IMR-90 (cell line): ENCODE measurements at regions not wholly inside any gene's neighbourhood (a gene's known extent, or its start where the extent isn't known, plus 50 kb on each side); places are given as distances from the start of the nearest gene placed in this dataset.

Experiments used
- ATAC-seq: fragments of 200-7000 bp; cut with Tn5 transposase; 2 replicates; pipeline ENCODE4 v1.9.1; 2020; ENCODE audit warnings: low read depth, mild to moderate bottlenecking, moderate library complexity
- BruUV-seq: library from RNA; stranded (reverse); fragments of 400-500 nt; replicated peaks from 2 replicates; lab custom pipeline; 2021; lab: Mats Ljungman, UMichigan
- CTCF ChIA-PET: fragments of 300-600 bp; formaldehyde crosslinking; extraction: SDS; loops from one replicate; lab custom pipeline; 2021; ENCODE audit warnings: antibody characterized with exemption; lab: Yijun Ruan, JAX
- POLR2A ChIA-PET: fragments of 300-600 bp; sonication (Branson Sonifier 250); formaldehyde crosslinking; loops from one replicate; lab custom pipeline; 2022; ENCODE audit warnings: antibody characterized with exemption; ENCODE audit not compliant: unreplicated experiment; lab: Charles Lee
- DNase-seq: peaks from one replicate; pipeline ENCODE4 v3.0.0; 2013
- H2AFZ ChIP-seq: replicated peaks from 2 replicates; pipeline ENCODE3; 2013; ENCODE audit warnings: low read length, mild to moderate bottlenecking; ENCODE audit not compliant: poor library complexity
- H2AK5ac ChIP-seq: 2 replicates; pipeline ENCODE4 v1.6.1; 2013; ENCODE audit warnings: low read depth, low read length, inconsistent platforms
- H2AK9ac ChIP-seq: replicated peaks from 2 replicates; pipeline ENCODE3; 2013; ENCODE audit warnings: mild to moderate bottlenecking, low read depth, low read length, moderate library complexity; ENCODE audit not compliant: poor library complexity
- H2BK120ac ChIP-seq: 2 replicates; pipeline ENCODE4 v1.6.1; 2013; ENCODE audit warnings: low read depth, low read length, inconsistent platforms
- H2BK15ac ChIP-seq: 3 replicates; pipeline ENCODE4 v1.6.1; 2013; ENCODE audit warnings: low read depth, low read length, inconsistent platforms
- H2BK20ac ChIP-seq: 2 replicates; pipeline ENCODE4 v1.6.1; 2013; ENCODE audit warnings: low read depth, mild to moderate bottlenecking, inconsistent platforms, low read length, moderate library complexity
- H2BK5ac ChIP-seq: 2 replicates; pipeline ENCODE4 v1.6.1; 2013; ENCODE audit warnings: mild to moderate bottlenecking, low read depth, low read length, inconsistent platforms; ENCODE audit not compliant: poor library complexity, severe bottlenecking
- H3K14ac ChIP-seq: replicated peaks from 2 replicates; pipeline ENCODE4 v1.6.1; 2013; ENCODE audit warnings: low read depth, low read length, inconsistent platforms
- H3K18ac ChIP-seq: 2 replicates; pipeline ENCODE4 v1.6.1; 2013; ENCODE audit warnings: low read depth, low read length, control low read depth
- H3K23ac ChIP-seq: 2 replicates; pipeline ENCODE4 v1.6.1; 2013; ENCODE audit warnings: low read depth, low read length, inconsistent platforms
- H3K27ac ChIP-seq: 2 replicates; pipeline ENCODE4 v1.5.1; 2013; ENCODE audit warnings: mild to moderate bottlenecking, control low read depth, low read length; ENCODE audit not compliant: insufficient read depth
- H3K27me3 ChIP-seq: 2 replicates; pipeline ENCODE4 v1.6.1; 2013; ENCODE audit warnings: low read length; ENCODE audit not compliant: control insufficient read depth, insufficient read depth
- H3K36me3 ChIP-seq: 2 replicates; pipeline ENCODE4 v1.6.1; 2013; ENCODE audit warnings: low read length, mixed read lengths; ENCODE audit not compliant: control insufficient read depth, insufficient read depth
- H3K4ac ChIP-seq: 2 replicates; pipeline ENCODE4 v1.6.1; 2013; ENCODE audit warnings: low read depth, low read length, inconsistent platforms
- H3K4me1 ChIP-seq: 2 replicates; pipeline ENCODE4 v1.6.1; 2013; ENCODE audit warnings: low read length, mixed read lengths; ENCODE audit not compliant: control insufficient read depth, insufficient read depth
- H3K4me2 ChIP-seq: 2 replicates; pipeline ENCODE4 v1.6.1; 2013; ENCODE audit warnings: low read depth, mild to moderate bottlenecking, control low read depth, low read length, moderate library complexity
- H3K4me3 ChIP-seq: 2 replicates; pipeline ENCODE4 v1.5.1; 2013; ENCODE audit warnings: low read depth, mild to moderate bottlenecking, control low read depth, low read length, moderate library complexity; ENCODE audit not compliant: insufficient read depth
- H3K56ac ChIP-seq: 2 replicates; pipeline ENCODE4 v1.6.1; 2013; ENCODE audit warnings: low read length, inconsistent platforms; ENCODE audit not compliant: insufficient read depth; ENCODE audit errors: extremely low read depth
- H3K79me1 ChIP-seq, 2 experiments: 2 replicates each; pipeline ENCODE4 v1.6.1; 2013; ENCODE audit warnings: low read length in 2 of 2, inconsistent platforms in 1 of 2, low read depth in 1 of 2
- H3K9ac ChIP-seq: 2 replicates; pipeline ENCODE4 v1.6.1; 2013; ENCODE audit warnings: low read depth, low read length, control low read depth
- H3K9me1 ChIP-seq: 2 replicates; pipeline ENCODE4 v1.6.1; 2013; ENCODE audit warnings: low read length, inconsistent platforms; ENCODE audit not compliant: insufficient read depth
- H3K9me3 ChIP-seq: 2 replicates; pipeline ENCODE4 v1.6.1; 2013; ENCODE audit warnings: low read length; ENCODE audit not compliant: control insufficient read depth, insufficient read depth
- H4K20me1 ChIP-seq: 2 replicates; pipeline ENCODE4 v1.6.1; 2013; ENCODE audit warnings: low read length, inconsistent platforms; ENCODE audit not compliant: insufficient read depth
- H4K5ac ChIP-seq: 2 replicates; pipeline ENCODE4 v1.6.1; 2013; ENCODE audit warnings: mild to moderate bottlenecking, low read depth, low read length, control low read depth
- H4K8ac ChIP-seq, 2 experiments: 2 replicates each; pipeline ENCODE4 v1.6.1; 2013; ENCODE audit warnings: low read depth in 2 of 2, low read length in 2 of 2, control low read depth in 1 of 2, inconsistent platforms in 1 of 2
- H4K91ac ChIP-seq: 2 replicates; pipeline ENCODE4 v1.6.1; 2013; ENCODE audit warnings: low read depth, low read length, inconsistent platforms; ENCODE audit not compliant: insufficient read depth
- BHLHE40 ChIP-seq: fragments of 150-350 bp; IDR thresholded peaks from 2 replicates; pipeline ENCODE4 v1.6.1; 2016; ENCODE audit warnings: mild to moderate bottlenecking, low read depth, low read length
- CEBPB ChIP-seq: IDR thresholded peaks from 2 replicates; pipeline ENCODE4 v1.6.1; 2012; ENCODE audit warnings: low read depth, low read length, improper control_type of control experiment
- CHD1 ChIP-seq: IDR thresholded peaks from 2 replicates; pipeline ENCODE4 v1.6.1; 2012; ENCODE audit warnings: low read depth, low read length, improper control_type of control experiment
- MAFK ChIP-seq: IDR thresholded peaks from 2 replicates; pipeline ENCODE4 v1.6.1; 2012; ENCODE audit warnings: low read depth, low read length, improper control_type of control experiment
- MAZ ChIP-seq: IDR thresholded peaks from 2 replicates; pipeline ENCODE4 v1.6.1; 2012; ENCODE audit warnings: low read depth, mild to moderate bottlenecking, low read length, improper control_type of control experiment, moderate library complexity, borderline replicate concordance
- NFE2L2 ChIP-seq: fragments of 150-350 bp; IDR thresholded peaks from 2 replicates; pipeline ENCODE4 v1.6.1; 2016; ENCODE audit warnings: low read depth, mild to moderate bottlenecking, low read length
- RAD21 ChIP-seq: IDR thresholded peaks from 2 replicates; pipeline ENCODE4 v1.6.1; 2012; ENCODE audit warnings: low read length, improper control_type of control experiment
- RCOR1 ChIP-seq: IDR thresholded peaks from 2 replicates; pipeline ENCODE4 v1.6.1; 2012; ENCODE audit warnings: mild to moderate bottlenecking, low read length, improper control_type of control experiment; ENCODE audit not compliant: insufficient replicate concordance
- RFX5 ChIP-seq: IDR thresholded peaks from 2 replicates; pipeline ENCODE4 v1.8.0; 2012; ENCODE audit warnings: low read depth, mild to moderate bottlenecking, low read length, moderate library complexity
- SMC3 ChIP-seq: fragments of 150-350 bp; IDR thresholded peaks from 2 replicates; pipeline ENCODE4 v1.6.1; 2016; ENCODE audit warnings: low read depth, mild to moderate bottlenecking, antibody characterized with exemption, low read length, moderate library complexity
- USF2 ChIP-seq: fragments of 150-350 bp; IDR thresholded peaks from 2 replicates; pipeline ENCODE4 v1.6.1; 2017; ENCODE audit warnings: mild to moderate bottlenecking, antibody characterized with exemption, low read length, low read depth
- WGBS, 2 experiments: methylation state at CpG; one replicate each; pipeline versions ENCODE4 v1.1.5 to v1.1.7; 2013; ENCODE audit warnings: missing lambda C conversion rate in 2 of 2; ENCODE audit not compliant: insufficient read length in 1 of 2; ENCODE audit errors: extremely low coverage in 2 of 2; 5-methylcytosine and 5-hydroxymethylcytosine counted together
- dilution Hi-C: fragments of 300-500 bp; cut with HindIII; formaldehyde crosslinking; loops from one replicate; pipeline ENCODE4 v1.14.3; 2018; ENCODE audit warnings: low sequenced_read_pairs; ENCODE audit not compliant: unreplicated experiment
- in situ Hi-C: fragments of 300-500 bp; cut with MboI; formaldehyde crosslinking; loops from 3 replicates; pipeline ENCODE4 v1.14.3; 2019; ENCODE audit warnings: low sequenced_read_pairs, inconsistent platforms, mixed read lengths
- intact Hi-C: fragments of 100-400 bp; cut with micrococcal nuclease; formaldehyde crosslinking; loops from 2 replicates; pipeline ENCODE4 v1.10.0; 2022
- TF ChIP-seq, protein P1 (sequence below): conservative IDR thresholded peaks from 2 replicates; pipeline ENCODE4 v1.5.1; 2012; ENCODE audit warnings: mild to moderate bottlenecking, low read depth, low read length, improper control_type of control experiment

GRCh38 chr3:178435575-178435974 is 100.7 kb upstream of the KCNMB2 start:
- Histone ChIP-seq H2BK20ac (no peak overlapping the region), H2AFZ (no peak overlapping the region), H3K23ac (no peak overlapping the region), H3K9ac (no peak overlapping the region), H4K91ac (no peak overlapping the region), H2BK5ac (no peak overlapping the region), H2BK120ac (no peak overlapping the region), H3K27me3 (peaks cover 2% of the 10 kb centered on the region), H3K4me1 (no peaks in the 10 kb centered on the region), H3K27ac (no peak overlapping the region), H3K4ac (no peak overlapping the region), H3K56ac (no peak overlapping the region), H3K36me3 (no peaks in the 10 kb centered on the region), H3K18ac (no peak overlapping the region), H3K9me1 (no peaks in the 10 kb centered on the region), H3K4me3 (no peak overlapping the region), H3K9me3 (no peaks in the 10 kb centered on the region), H4K8ac (no peak overlapping the region), H2BK15ac (no peak overlapping the region), H4K5ac (no peak overlapping the region), H2AK9ac (no peak overlapping the region), H4K20me1 (no peaks in the 10 kb centered on the region), H2AK5ac (no peak overlapping the region), H3K79me1 (no peaks in the 10 kb centered on the region), H3K14ac (no peak overlapping the region), H3K4me2 (no peak overlapping the region)
- dilution Hi-C loops = no loop called here
- intact Hi-C loops = loop anchor here (5.0 to 10.0 kb wide), 2 partner anchors 269 to 512 kb away; no protein-coding TSS in a partner anchor
- ATAC-seq (no peak), DNase-seq (no peak)
- CTCF ChIA-PET = interaction anchor here (0.7 to 2.9 kb wide), 9 partner anchors 11 to 887 kb away, joined by 3 to 18 read pairs (median 4); no protein-coding TSS in a partner anchor
- POLR2A ChIA-PET = no interaction called here
- BruUV-seq = no TSS peak
- WGBS, 2 experiments = 79% methylated on average over 2 of the region's 5 CpGs; no CpG with 5 or more reads in 1 of the 2 experiments
- in situ Hi-C loops = no loop called here
- TF ChIP-seq RCOR1 = no peak
- TF ChIP-seq CHD1 = no peak
- TF ChIP-seq BHLHE40 = no peak
- no peak for TF ChIP-seq RFX5
- TF ChIP-seq, protein P1, sequence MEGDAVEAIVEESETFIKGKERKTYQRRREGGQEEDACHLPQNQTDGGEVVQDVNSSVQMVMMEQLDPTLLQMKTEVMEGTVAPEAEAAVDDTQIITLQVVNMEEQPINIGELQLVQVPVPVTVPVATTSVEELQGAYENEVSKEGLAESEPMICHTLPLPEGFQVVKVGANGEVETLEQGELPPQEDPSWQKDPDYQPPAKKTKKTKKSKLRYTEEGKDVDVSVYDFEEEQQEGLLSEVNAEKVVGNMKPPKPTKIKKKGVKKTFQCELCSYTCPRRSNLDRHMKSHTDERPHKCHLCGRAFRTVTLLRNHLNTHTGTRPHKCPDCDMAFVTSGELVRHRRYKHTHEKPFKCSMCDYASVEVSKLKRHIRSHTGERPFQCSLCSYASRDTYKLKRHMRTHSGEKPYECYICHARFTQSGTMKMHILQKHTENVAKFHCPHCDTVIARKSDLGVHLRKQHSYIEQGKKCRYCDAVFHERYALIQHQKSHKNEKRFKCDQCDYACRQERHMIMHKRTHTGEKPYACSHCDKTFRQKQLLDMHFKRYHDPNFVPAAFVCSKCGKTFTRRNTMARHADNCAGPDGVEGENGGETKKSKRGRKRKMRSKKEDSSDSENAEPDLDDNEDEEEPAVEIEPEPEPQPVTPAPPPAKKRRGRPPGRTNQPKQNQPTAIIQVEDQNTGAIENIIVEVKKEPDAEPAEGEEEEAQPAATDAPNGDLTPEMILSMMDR = no peak
- no peak for TF ChIP-seq USF2
- TF ChIP-seq NFE2L2 = no peak
- no peak for TF ChIP-seq CEBPB
- no peak for TF ChIP-seq MAZ
- TF ChIP-seq SMC3 = no peak
- no peak for TF ChIP-seq MAFK
- TF ChIP-seq RAD21 = no peak
